Embryonic facial prominence (tissue), 1 donor: ENCODE measurements at regions not wholly inside any gene's neighbourhood (a gene's known extent, or its start where the extent isn't known, plus 50 kb on each side); places are given as distances from the start of the nearest gene placed in this dataset.
"Not testable (repeated sequence)": the region's sequence is repeated elsewhere in the genome, so short reads cannot be mapped to it uniquely, and the experiment has no call there.

Experiments used
- DNase-seq: peaks from one replicate; pipeline ENCODE4 v3.0.0-alpha.2; 2016; ENCODE audit errors: extremely low spot score

DNA sequence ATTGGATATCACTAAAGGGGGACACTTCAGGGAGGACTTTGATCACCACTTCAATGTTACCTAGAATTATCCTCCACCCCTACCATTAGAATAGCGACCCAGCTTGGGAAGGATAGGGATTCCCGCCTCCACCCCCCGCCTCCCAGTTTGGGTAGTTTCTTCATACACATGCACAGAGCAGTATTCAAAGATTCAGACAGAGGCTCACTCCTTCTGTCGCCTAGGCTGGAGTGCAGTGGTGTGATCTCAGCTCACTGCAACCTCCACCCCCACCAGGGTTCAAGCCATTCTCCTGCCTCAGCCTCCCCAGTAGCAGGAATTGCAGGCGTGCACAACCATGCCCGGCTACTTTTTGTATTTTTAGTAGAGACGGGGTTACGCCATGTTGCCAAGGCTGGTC, 1166.1 kb downstream of the TYW1 start:
- no peak for DNase-seq

DNA sequence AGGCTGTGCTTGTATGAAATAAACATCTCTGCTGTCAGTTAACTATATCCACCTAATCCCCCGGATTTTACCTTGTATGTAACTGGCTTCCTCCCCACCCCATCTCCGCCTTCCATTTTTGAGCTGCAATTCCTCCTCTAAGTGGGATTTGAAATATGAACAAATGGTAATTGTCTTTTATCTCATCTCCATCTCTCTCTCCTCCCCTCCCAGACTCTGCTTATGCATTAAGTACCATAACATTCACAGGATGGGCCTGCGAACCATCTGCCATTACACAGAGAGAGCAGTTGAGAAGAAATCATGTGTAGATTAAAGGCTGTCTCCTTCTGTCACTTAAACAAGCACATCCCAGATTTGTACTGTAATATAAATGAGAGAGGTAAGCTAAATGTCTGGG, 1169.9 kb downstream of the TYW1 start:
- DNase-seq = no peak

DNA sequence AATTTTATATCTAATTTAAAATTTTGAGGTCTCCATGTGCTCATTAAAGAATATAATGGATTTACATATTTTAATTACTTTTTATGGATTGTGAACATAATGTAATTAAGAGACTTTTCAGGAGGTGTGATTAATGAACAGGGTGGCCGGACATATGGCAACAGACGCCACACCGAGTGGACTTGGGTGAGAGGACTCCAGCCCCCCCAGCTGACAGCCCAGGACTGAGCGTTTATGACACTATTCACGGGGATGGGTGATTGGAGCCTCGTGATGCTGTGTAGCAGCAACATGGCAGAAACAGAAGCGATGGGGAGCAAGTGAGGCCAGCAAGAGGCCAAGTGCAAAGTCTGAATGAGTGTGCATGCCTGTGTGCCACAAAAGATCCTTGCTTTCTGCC, 1176.9 kb downstream of the TYW1 start:
- no peak for DNase-seq

DNA sequence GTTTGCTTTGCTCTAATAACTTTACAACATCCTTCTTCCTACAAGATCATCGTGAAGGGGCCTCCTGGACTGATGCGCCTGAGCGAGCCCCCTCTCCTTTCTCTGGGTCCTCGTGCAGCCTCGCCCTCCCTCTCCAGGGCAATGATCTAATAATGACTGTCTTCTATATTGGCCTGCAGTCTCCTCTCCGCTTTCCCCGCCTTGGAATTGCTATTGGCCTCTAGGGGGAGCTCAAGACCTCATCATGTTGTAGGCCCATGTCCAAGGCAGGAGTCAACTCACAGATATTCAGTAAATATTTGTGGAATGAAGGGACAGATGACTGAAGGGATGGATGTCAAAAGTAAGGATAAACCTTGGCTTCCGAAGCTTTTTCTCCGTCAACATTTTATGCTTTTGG, 1180.3 kb downstream of the TYW1 start:
- no peak for DNase-seq

DNA sequence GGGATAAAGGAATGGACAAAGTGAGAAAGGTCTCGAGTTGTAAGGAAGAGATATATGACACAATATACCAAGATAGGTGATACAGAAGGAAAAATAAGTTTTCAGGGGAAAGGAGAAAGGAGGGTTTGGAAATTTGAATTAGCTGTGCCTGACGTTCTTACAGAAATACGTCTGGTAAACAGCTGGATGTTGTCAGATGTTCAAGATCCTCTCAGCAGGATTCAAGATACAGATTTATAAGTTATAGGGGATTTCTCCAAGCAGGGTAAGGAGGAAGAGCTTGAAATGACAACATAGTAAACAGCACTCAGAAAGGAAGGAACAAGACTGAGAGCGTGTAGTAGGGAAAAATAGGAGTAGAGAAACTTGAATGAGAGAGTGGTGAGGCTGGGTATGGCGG, 1184.1 kb downstream of the TYW1 start:
- DNase-seq = no peak

DNA sequence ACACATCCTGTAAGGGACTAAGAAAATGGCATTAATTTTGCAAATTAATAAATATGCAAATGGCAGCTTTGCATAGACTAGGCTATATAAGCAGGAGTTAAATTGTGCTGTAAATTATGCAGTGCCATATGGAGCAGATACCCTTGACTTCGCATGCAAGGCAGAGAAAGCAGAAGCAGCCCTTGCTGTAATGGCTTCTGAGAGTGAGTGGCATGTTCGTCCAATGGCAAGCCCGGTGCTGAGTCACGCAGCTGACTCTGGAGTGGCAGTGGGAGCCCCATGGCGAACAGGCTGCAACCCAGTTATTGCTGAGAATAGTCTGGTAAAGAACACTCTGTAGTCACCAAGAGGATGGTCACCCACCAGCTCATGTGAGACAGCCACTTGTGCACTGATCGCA, 1186.5 kb downstream of the TYW1 start:
- no peak for DNase-seq

DNA sequence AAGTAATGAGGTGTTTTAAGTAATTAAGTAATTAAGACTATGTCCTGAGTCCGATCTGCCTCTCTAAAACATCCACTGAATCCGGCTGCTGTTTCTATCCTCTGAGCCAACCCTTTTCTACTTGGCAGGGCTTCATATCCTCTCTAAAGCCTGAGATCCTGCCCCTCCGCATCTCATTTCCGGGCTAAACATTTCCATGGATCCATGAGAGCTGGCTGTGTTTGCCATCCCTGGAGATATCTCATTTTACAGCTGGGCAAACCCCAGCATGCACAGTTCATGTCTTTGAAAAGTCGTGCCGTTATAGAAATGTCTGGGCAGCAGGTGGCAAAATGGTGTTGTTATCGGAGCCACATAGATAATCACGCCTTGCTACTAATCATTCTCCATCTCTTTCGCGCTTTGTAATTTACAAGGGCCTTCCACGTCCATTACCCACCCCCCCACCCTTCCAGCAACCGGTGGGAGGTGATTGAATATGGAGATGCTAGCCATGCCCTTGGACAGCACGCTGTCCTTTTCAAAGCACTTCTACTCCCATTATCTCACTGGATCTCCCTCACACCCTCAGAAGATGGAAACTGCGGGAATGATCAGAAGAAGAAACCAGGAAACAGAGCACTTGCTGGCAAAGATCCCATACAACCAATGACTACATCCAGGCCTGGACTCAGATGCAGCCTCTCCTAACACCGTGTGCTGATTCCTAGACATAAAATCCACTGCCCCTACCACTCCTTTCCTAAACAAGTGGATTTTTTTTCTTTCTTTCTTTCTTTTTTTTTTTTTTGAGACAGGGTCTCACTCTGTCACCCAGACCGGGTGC, 1189.2 kb downstream of the TYW1 start:
- peak; percentile 42 for DNase-seq

DNA sequence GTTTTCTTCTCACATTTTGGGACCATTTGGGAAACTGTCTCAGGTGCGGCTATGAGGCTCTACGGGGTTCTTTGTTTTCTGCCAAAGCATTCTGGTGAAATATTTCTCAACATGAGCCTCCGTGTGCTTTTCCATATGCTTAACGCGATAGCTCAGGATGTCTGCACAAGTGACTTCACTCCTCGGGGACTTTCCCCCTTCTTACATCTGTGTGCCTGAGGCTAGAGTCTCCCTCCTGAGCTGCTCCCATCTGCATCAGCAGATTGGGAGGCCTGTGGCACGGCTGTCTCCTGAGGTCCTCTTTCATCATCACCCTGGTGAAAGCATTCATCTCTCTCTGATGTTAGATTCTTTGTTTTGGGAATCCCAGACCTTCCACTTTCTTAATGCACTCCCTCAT, 1190.9 kb downstream of the TYW1 start:
- no peak for DNase-seq

DNA sequence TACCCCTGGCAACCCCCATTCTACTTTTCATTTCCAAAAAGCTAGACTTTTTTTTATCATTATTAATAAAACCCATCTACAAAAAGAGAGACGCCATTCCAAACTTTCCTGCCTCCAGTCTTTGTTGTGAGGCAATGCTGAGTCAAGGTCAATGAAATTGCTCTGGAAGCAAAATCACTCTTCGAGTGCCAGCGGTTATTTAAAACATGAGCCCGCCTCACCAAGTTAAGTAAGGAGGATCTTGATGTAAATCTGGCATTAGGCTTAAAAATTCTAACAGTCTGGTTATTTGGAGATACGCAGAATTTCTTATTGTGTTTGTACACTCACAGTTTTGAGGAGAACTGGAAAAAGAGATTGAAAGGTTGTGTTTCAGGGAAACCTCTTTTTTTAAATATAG, 1196.3 kb downstream of the TYW1 start:
- DNase-seq = no peak

DNA sequence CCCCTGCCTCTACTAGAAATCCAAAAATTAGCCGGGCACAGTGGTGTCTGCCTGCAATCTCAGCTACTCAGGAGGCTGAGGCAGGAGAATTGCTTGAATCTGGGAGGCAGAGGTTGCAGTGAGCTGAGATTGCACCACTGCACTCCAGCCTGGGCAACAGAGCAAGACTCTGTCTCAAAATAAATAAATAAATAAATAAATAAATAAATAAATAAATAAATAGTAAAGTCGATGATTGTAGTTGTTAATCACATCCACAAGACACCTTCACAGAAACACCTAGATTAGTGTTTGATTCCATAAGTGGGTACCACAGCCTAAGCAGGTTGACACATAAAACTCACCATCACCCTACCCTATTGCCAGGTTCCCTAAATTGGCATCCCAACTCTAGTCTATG, 1199.0 kb downstream of the TYW1 start:
- not testable (repeated sequence) for DNase-seq

DNA sequence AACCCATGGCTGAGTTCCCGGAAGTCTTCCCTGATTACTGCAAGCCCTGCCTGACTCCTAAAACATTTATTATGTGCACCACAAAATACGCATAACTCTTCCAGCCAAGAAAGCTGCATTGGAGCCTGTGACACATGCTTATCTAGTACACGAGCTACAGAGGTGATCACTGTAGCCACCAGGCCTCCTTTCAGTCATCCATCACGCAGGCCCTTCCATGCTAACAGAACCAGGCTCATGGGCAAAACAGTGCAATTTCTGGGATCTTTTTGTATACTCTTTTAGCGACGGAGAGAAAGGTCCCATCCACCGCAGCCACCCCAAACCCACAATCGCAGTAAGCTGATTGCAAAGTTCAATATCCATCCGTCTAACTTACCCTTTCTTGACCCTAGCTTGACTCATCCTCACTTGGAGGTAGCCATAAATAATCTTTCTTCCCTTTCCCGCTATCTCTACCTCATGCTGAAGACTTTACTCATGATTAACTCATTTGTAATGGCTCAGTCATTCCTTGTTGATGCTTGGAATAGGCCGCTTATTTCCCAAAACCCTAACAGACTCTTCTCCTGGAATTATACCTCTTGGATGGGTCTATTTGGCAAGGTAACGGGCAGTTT, 1203.5 kb downstream of the TYW1 start:
- DNase-seq = no peak

DNA sequence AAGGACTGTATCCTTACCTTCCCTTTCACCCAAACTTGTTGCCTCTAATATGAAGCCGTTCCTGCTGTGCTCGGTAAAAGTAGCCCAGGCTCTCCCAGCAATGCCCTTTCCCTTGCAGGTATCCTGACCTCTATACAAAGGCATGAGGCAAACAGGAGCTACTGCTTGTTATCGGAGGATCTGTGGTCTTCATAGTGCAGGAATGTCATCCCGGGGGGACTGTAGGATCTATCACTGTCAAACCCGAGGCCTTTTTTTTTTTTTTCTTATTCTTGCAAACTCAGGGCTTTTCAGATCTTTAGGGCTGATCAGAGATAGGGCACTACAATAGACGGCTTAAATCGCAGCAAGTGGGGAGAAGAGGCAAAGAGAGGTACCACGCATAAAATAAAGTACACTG, 1206.6 kb downstream of the TYW1 start:
- no peak for DNase-seq

DNA sequence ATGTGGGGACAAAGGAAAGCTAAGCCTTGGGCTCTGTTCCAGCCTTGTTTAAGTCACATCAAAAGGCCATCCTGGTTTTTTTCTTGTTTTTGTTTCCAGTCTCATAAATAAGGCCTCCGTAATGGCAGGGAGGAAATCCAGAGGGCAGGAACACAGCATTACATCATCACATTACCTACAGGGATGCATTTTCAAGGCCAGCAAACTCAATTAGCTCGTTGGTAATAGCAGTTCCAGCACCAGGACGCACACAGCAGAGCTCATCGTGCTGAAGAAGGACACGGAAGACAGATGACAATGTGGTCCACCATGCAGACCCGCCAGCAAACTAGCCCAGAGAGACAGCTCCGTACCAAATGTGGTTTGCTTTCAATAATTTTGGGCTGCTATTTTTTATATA, 1209.2 kb downstream of the TYW1 start:
- DNase-seq = no peak

DNA sequence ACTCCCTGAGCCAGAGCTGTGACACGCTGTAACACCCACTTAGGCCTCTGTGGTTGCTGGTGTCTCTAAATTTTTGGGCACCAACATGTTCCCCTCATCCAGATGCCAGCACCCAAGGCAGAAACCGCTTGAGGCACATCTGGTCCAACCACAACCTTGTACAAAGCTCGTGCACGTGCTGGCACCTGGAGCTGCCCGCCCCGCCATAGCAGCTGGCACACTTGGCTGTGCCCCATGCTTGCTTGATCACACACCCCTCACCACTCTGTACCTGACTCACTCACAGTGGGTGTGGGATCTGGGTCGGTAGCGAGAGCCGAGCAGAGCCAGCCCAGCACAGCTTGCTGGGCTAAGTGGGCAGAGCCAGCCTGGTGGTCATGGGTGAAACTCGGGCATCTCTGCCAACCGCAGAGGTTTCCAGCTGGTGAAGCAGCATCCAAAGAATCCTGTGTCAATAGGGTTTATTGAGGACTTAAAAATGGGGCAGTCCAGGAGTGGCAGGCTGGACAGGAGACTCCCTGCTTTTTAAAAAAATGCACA, 1210.4 kb downstream of the TYW1 start:
- DNase-seq = no peak

DNA sequence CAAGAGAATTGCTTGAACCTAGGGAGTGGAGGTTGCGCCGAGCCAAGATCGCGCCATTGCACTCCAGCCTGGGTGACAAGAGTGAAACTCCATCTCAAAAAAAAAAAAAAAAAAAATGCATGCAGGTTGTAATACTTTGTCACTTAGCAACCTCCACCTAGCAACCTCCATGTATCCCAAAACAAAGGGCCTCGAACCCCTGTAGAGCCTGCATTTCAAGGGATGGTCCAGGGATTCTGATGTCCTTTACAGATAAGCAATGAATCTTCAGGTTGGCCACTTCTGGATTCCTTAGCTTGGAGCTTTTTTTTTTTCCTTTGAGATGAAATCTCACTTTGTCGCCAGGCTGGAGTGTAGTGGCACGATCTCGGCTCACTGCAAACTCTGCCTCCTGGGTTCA, 1211.0 kb downstream of the TYW1 start:
- no peak for DNase-seq

DNA sequence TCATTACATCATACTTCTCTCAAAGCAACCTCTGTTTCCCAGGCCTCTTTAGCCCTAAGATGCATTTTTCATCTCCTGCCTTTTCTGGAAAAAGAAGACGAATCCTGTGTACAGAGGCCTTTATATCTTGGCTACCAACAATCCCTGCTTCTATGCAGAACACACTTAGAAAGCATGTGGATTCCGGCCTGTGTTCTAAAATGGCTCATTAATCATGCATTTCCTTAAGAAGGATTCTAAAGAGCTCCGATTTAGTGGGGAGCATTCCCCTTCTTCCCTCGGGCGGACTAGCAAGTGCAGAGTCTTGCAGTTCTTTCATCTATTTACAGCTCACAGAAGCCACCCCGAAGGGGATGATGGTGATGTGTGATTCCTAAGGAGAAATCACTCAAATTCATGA, 1212.9 kb downstream of the TYW1 start:
- DNase-seq = no peak

DNA sequence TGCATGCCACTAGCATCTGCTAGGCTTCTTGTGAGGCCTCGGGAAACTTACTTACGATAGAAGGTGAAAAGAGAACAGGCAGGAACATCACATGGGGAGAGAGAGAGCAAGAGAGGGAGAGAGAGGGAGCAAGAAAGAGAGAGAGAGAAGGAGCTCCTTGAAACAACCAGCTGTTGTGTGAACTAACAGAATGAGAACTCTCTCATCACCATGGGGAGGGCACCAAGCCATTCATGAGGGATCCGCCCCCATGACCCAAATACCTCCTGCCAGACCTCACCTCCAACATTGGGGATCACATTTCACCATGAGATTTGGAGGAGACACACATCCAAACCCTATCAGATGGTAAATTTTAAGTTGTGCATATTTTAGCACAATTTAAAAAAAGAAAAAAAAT, 1217.2 kb downstream of the TYW1 start:
- no peak for DNase-seq

DNA sequence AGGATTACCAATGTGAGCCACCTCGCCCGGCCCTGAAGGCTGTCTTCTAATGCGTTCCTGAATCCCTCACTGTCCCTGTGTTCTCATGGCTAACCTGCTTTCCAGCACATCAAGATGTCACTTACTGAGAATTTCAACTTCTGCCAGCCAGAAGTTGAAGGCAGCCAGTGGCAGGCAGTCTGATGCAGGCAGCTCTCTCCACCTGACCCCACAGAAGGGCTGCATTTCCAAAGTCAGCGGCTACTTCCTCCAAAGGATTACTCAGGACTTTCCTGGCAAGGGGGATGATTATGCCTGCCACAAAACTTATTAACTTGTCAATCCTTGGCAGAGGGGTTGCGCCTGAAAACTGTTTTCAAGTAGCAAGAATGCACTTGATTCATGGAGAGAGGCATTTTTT, 1219.4 kb downstream of the TYW1 start:
- DNase-seq = no peak

DNA sequence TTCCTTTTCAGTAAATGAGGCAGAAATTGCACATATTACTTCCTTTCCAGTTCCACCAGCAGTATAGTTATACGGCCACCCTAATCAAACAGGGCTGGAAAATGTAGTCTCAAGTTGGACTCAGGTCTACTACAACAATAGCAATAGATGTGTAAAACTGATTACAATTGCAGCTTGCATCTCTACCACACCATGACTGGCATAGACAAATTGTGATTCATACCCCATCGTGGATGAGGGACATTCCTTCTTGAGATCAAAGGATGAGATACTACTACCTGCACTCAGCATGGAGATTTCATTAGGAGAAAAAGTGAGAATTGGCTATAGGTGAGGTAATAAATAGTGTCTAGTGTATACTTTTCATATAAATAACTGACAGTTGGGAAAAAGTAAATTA, 1220.8 kb downstream of the TYW1 start:
- no peak for DNase-seq

DNA sequence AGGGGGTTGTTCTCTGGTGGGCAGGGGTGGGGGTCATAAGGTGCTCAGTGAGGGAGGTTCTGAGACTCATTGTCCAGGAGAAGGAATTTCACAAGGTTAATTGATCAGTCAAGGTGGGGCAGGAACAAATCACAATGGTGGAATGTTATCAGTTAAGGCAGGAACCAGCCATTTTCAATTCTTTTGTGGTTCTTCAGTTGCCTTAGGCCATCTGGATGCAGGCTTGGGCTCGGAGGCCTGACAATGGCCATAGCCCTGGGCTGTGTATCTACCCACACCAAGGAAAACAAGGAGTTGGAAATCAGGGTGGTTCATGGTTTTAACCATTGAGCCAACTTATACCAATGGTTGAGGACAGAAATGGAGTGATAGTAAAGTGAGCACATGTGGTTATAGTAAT, 1221.8 kb downstream of the TYW1 start:
- no peak for DNase-seq

DNA sequence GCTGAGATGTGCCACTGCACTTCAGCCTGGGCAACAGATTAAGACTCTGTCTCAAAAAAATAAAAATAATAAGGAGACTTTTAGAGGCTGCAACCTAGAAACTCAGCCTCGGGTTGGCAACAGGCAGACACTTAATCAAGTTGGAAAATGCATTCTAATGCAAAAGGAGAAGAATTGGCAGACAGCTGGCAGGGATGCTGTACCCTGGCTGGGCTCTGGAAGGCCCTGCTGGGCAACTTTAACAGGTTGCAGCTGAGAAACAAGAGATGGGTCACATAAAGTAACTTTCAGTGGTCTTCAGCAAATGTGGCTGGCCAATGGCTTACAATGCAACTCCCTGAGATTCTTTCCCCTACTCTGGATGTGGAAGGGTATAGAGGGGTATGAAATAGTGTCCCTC, 1225.7 kb downstream of the TYW1 start:
- DNase-seq = no peak

DNA sequence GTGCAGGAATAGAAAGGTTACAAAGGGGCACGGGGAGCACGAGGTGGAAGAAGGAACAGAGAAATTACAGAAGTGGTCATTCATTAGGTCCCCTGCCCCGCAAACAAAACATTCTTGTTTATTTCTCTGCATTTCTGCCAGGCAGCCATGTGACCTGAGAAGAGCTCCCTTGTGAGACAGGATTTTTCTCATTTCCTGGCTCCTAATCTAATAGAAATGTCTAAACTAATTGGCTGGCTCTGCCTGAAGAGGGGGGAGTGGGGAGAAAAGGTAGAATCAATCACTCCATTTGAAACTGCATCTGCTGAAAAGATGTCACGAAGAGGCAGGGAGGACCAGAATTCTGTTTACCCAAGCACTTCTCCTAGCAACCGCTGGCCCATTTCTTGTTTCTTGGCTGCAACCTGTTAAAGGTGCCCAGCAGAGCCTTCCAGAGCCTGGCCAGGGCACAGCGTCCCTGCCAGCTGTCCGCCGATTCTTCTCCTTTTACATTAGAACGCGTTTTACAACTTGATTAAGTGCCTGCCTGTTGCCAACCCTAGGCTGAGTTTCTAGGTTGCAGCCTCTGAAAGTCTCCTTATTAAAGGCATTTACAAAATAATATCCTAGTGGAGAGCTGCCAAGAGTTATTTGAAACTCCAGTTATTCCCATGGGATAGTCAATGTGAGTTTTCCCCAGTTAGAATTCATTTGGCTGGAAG, 1227.6 kb downstream of the TYW1 start:
- peak; percentile 12 for DNase-seq

DNA sequence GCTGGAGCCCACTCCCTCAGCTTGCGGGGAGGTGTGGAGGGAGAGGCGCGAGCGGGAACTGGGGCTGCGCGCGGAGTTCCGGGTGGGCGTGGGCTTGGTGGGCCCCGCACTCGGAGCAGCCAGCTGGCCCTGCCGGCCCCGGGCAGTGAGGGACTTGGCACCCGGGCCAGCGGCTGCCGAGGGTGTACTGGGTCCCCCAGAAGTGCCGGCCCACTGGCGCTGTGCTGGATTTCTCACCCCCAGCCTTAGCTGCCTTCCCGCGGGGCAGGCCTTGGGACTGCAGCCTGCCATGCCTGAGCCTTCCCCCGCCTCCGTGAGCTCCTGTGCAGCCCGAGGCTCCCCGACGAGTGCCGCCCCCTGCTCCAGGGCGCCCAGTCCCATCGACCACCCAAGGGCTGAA, 1234.4 kb downstream of the TYW1 start:
- not testable (repeated sequence) for DNase-seq
